OCI-LY3 (cell line): ENCODE measurements at regions not wholly inside any gene's neighbourhood (a gene's known extent, or its start where the extent isn't known, plus 50 kb on each side); places are given as distances from the start of the nearest gene placed in this dataset.

Experiments used
- H2AFZ ChIP-seq: fragments of 200-600, 300-600 bp; shearing (Covaris generic); 2 replicates; pipeline ENCODE4 v1.6.0; 2014; ENCODE audit warnings: antibody characterized with exemption, low read depth, low read length
- H3K27ac ChIP-seq: fragments of 200-600, 300-600 bp; sonication (generic); 2 replicates; pipeline ENCODE4 v1.5.1; 2014; ENCODE audit warnings: mild to moderate bottlenecking, low read length, moderate library complexity, mixed read lengths
- H3K27me3 ChIP-seq: fragments of 200-600, 300-600 bp; sonication (generic); 2 replicates; pipeline ENCODE4 v1.6.1; 2014; ENCODE audit warnings: low read depth, low read length, mixed read lengths
- H3K36me3 ChIP-seq: fragments of 200-600, 300-600 bp; sonication (generic); replicated peaks from 2 replicates; pipeline ENCODE3; 2014; ENCODE audit warnings: low read depth, low read length, mixed read lengths
- H3K4me1 ChIP-seq: fragments of 300-600, 200-600 bp; sonication (generic); 2 replicates; pipeline ENCODE4 v1.6.1; 2014; ENCODE audit warnings: low read length, mixed read lengths
- H3K4me2 ChIP-seq: fragments of 200-600, 300-600 bp; sonication (generic); 2 replicates; pipeline ENCODE4 v1.6.1; 2014; ENCODE audit warnings: low read length, mixed read lengths
- H3K4me3 ChIP-seq: fragments of 300-600, 200-600 bp; sonication (generic); 2 replicates; pipeline ENCODE4 v1.5.1; 2014; ENCODE audit warnings: antibody characterized with exemption, mild to moderate bottlenecking, low read length, moderate library complexity
- H3K79me2 ChIP-seq: fragments of 300-600, 200-600 bp; shearing (Covaris generic); 2 replicates; pipeline ENCODE4 v1.6.1; 2014; ENCODE audit warnings: mild to moderate bottlenecking, low read length, mixed read lengths
- H3K9ac ChIP-seq: fragments of 300-600, 200-600 bp; shearing (Covaris generic); 2 replicates; pipeline ENCODE4 v1.6.0; 2014; ENCODE audit warnings: mild to moderate bottlenecking, low read length, moderate library complexity
- H3K9me3 ChIP-seq: fragments of 200-600, 300-600 bp; shearing (Covaris generic); 2 replicates; pipeline ENCODE4 v1.6.1; 2014; ENCODE audit warnings: low read length, mixed read lengths; ENCODE audit not compliant: insufficient read depth
- H4K20me1 ChIP-seq: fragments of 200-600, 300-600 bp; sonication (generic); 2 replicates; pipeline ENCODE4 v1.6.1; 2016; ENCODE audit warnings: low read length, mixed read lengths; ENCODE audit not compliant: insufficient read depth
- EZH2phosphoT487 ChIP-seq: fragments of 200-600 bp; shearing (Covaris generic); IDR thresholded peaks from 2 replicates; pipeline ENCODE4 v1.6.1; 2018; ENCODE audit warnings: antibody characterized with exemption, mixed run types, low read depth
- TF ChIP-seq, protein P1 (sequence below): fragments of 200-600, 300-600 bp; sonication (generic); IDR thresholded peaks from 2 replicates; pipeline ENCODE4 v1.5.1; 2014; ENCODE audit warnings: antibody characterized with exemption, low read length, low read depth

DNA sequence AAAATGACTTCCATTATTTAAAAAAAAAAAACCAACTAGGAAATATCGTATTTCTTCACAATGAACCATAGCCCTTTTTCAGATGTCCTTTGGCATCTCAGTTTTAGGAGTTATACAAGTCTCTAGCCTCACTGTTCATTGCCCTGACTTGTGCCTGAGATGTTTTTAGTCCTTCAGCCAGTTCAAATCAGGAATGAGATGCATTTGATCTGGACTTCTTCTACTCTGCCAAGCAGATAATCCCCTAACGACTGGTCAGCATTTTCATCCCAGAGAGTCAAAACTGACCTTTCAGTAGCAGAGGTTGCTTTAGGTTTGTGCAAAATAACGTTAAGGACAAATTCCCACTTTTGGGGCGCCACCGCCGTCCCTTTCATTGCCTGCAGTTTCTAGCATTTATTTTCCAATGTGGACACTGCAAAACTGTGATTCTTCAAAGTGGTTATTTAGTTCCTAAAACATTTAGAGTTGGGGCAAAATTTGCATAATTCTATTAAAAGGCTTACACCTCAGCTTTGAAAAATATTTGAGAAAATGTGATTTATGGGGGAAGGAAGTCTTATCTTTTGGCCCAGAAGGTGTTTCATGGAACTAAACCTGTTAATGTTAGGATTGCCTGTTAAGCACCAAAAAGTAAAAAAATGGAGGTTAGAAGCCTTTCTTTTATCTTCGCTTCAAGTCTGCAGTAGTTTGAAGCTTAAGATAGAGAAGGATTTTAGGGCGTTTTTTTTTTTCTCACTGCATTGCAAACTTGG is 152.0 kb upstream of the SGK1 start:
- no peaks in the 10 kb centered on the region for H3K36me3 ChIP-seq
- H3K9me3 ChIP-seq = no peaks in the 10 kb centered on the region
- no peaks in the 10 kb centered on the region for H3K27me3 ChIP-seq
- H3K4me2 ChIP-seq = no peak overlapping the region
- no peak overlapping the region for H3K27ac ChIP-seq
- no peaks in the 10 kb centered on the region for H4K20me1 ChIP-seq
- H3K4me3 ChIP-seq = no peak overlapping the region
- no peak overlapping the region for H2AFZ ChIP-seq
- no peak overlapping the region for H3K9ac ChIP-seq
- no peak for TF ChIP-seq EZH2phosphoT487
- TF ChIP-seq, protein P1, sequence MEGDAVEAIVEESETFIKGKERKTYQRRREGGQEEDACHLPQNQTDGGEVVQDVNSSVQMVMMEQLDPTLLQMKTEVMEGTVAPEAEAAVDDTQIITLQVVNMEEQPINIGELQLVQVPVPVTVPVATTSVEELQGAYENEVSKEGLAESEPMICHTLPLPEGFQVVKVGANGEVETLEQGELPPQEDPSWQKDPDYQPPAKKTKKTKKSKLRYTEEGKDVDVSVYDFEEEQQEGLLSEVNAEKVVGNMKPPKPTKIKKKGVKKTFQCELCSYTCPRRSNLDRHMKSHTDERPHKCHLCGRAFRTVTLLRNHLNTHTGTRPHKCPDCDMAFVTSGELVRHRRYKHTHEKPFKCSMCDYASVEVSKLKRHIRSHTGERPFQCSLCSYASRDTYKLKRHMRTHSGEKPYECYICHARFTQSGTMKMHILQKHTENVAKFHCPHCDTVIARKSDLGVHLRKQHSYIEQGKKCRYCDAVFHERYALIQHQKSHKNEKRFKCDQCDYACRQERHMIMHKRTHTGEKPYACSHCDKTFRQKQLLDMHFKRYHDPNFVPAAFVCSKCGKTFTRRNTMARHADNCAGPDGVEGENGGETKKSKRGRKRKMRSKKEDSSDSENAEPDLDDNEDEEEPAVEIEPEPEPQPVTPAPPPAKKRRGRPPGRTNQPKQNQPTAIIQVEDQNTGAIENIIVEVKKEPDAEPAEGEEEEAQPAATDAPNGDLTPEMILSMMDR = no peak
- no peaks in the 10 kb centered on the region for H3K79me2 ChIP-seq
- H3K4me1 ChIP-seq = peaks cover 6% of the 10 kb centered on the region

DNA sequence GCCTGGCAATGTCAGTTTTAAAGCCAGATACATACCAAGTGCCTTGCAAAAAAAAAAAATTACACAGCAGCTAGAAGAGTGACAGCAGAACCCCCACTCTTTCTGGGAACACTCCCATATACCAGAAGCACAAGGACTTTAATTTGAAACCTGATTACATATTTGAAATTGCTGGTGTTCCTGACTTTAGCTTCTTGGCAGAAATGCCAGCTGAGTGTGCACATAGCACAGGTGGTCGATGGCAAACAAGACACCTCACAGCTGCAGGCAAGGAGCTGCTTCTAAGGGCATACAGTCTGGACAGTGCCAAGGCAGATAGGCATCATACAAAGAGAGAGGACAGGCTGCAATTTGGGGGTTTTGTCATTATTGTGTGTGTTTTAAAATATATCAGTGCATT is 150.7 kb upstream of the SGK1 start:
- peaks cover 18% of the 10 kb centered on the region for H3K4me1 ChIP-seq
- H3K9ac ChIP-seq = no peak overlapping the region

DNA sequence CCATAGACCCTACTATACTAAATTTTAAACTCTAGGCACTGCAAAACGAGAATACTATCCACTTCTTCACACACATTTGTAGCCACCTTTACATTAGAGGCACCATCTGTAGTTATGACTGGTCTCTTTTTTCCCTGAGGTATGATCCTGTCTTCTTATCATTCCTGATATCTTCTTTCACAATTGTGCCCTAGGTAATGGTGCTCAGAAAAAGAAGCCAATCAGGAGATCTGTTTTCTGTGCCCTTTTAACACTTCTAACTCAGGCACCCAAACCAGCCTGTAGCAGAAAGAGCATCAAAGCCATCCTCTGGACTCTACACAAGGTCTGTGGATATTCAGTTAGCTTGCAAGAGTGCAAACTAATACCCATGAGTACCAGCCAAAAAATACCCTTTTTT is 149.7 kb upstream of the SGK1 start:
- H4K20me1 ChIP-seq = no peaks in the 10 kb centered on the region
- H3K4me1 ChIP-seq = peaks cover 21% of the 10 kb centered on the region
- H3K27ac ChIP-seq = no peak overlapping the region
- no peaks in the 10 kb centered on the region for H3K79me2 ChIP-seq
- H3K27me3 ChIP-seq = no peaks in the 10 kb centered on the region
- no peak for TF ChIP-seq EZH2phosphoT487
- TF ChIP-seq, protein P1 = no peak
- H3K4me2 ChIP-seq = no peak overlapping the region
- no peaks in the 10 kb centered on the region for H3K36me3 ChIP-seq
- no peak overlapping the region for H3K4me3 ChIP-seq
- H3K9ac ChIP-seq = no peak overlapping the region
- no peak overlapping the region for H2AFZ ChIP-seq
- H3K9me3 ChIP-seq = no peaks in the 10 kb centered on the region

More for the DNA sequence above, 150.7 kb upstream of the SGK1 start:
- no peaks in the 10 kb centered on the region for H3K79me2 ChIP-seq
- H3K4me2 ChIP-seq = no peak overlapping the region
- H3K36me3 ChIP-seq = no peaks in the 10 kb centered on the region
- H4K20me1 ChIP-seq = no peaks in the 10 kb centered on the region
- no peak overlapping the region for H2AFZ ChIP-seq
- no peak for TF ChIP-seq EZH2phosphoT487
- TF ChIP-seq, protein P1 = no peak
- H3K9me3 ChIP-seq = no peaks in the 10 kb centered on the region
- H3K27me3 ChIP-seq = no peaks in the 10 kb centered on the region
- H3K4me3 ChIP-seq = no peak overlapping the region
- no peak overlapping the region for H3K27ac ChIP-seq

DNA sequence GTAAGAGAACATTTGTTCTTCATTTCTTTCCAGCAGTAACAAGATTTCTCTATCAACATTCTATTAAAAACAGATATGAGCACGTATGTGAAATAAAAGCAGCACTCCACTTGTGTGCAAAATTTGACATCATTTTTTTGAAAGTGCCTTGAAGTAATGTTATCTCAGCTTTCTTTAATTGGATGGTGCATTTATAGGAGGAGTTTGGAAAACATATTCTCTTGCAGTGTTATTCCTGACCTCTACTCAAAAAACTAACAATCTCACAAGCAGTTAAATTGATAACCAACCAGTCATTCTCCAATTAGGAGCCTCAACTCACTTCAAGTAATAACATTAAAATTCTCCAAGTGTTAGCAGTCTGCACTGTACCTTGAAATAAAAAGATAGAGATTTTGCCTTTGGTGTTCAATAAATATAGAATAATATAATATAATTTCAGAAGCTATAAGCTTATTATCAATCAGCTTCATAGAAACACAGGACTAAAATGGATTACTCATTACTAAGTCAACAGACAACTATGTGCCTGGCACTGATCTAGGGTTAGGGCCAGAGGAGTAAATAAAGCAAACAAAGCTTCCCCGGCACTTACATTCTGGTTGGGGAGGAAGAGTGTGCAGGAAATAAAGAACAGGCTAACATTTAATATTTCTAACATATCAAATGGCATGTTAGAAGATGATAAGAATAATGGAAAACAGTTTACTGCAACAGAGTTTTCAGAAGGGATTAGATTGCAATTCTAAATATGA is 149.0 kb upstream of the SGK1 start:
- Histone ChIP-seq H2AFZ (no peak overlapping the region), H3K9me3 (no peaks in the 10 kb centered on the region), H4K20me1 (no peaks in the 10 kb centered on the region), H3K4me3 (no peak overlapping the region), H3K4me1 (peaks cover 21% of the 10 kb centered on the region), H3K9ac (no peak overlapping the region), H3K27ac (no peak overlapping the region), H3K79me2 (no peaks in the 10 kb centered on the region), H3K36me3 (no peaks in the 10 kb centered on the region), H3K4me2 (no peak overlapping the region), H3K27me3 (no peaks in the 10 kb centered on the region)
- TF ChIP-seq, protein P1 = no peak
- TF ChIP-seq EZH2phosphoT487 = no peak
